A549 (cell line): ENCODE measurements at regions not wholly inside any gene's neighbourhood (a gene's known extent, or its start where the extent isn't known, plus 50 kb on each side); places are given as distances from the start of the nearest gene placed in this dataset.

Experiments used
- ATAC-seq, 2 experiments: fragments of 200-7000 bp in 1 of 2; fragments of >200 bp in 1 of 2; cut with Nextera tagmentation in 1 of 2; cut with Tn5 transposase in 1 of 2; 3 replicates each; pipeline versions ENCODE4 v1.8.0 to v1.9.1; 2018 to 2020; ENCODE audit warnings: mild to moderate bottlenecking in 1 of 2, moderate library complexity in 1 of 2
- CTCF ChIA-PET: fragments of 300-600 bp; sonication (Branson Sonifier 250); formaldehyde crosslinking; extraction: SDS; loops from one replicate; lab custom pipeline; 2021; ENCODE audit warnings: antibody characterized with exemption, inconsistent platforms; lab: Yijun Ruan, JAX
- POLR2A ChIA-PET: fragments of 350-600 bp; formaldehyde crosslinking; extraction: SDS; loops from one replicate; lab custom pipeline; 2021; ENCODE audit warnings: antibody characterized with exemption, inconsistent platforms; lab: Yijun Ruan, JAX
- DNase-seq, 2 experiments: peaks; one replicate each; pipeline versions ENCODE4 v3.0.0 to v3.0.0-alpha.2; 2011 to 2016; ENCODE audit warnings: low read depth in 1 of 2, low spot score in 1 of 2
- FAIRE-seq: peaks from 2 replicates; lab custom pipeline; 2011; peaks lifted over from hg19 to GRCh38; lab: Jason Lieb, UNC
- H3K27ac ChIP-seq, 2 experiments: fragments of >200 bp; sonication (Bioruptor Twin); formaldehyde crosslinking; 3 replicates each; pipeline ENCODE4 v1.5.1; 2016 to 2017
- H3K4me1 ChIP-seq: fragments of >200 bp; sonication (Bioruptor Twin); formaldehyde crosslinking; 3 replicates; pipeline ENCODE4 v1.6.1; 2016
- H3K4me2 ChIP-seq: fragments of >200 bp; sonication (Bioruptor Twin); formaldehyde crosslinking; 3 replicates; pipeline ENCODE4 v1.6.1; 2016
- H3K4me3 ChIP-seq: fragments of >200 bp; sonication (Bioruptor Twin); formaldehyde crosslinking; 3 replicates; pipeline ENCODE4 v1.5.1; 2016
- H3K9me3 ChIP-seq: fragments of >200 bp; sonication (Bioruptor Twin); formaldehyde crosslinking; 3 replicates; pipeline ENCODE4 v1.6.1; 2016
- CBX2 ChIP-seq: fragments of 200-600 bp; sonication (generic); IDR thresholded peaks from 2 replicates; pipeline ENCODE4 v1.6.1; 2016; ENCODE audit warnings: low read depth, mild to moderate bottlenecking, borderline replicate concordance
- CHD4 ChIP-seq: fragments of 200-600 bp; sonication (generic); IDR thresholded peaks from 2 replicates; pipeline ENCODE4 v1.6.1; 2016; ENCODE audit warnings: antibody characterized with exemption, mild to moderate bottlenecking, borderline replicate concordance
- ESRRA ChIP-seq: fragments of 150-350 bp; IDR thresholded peaks from 2 replicates; pipeline ENCODE4 v1.6.1; 2014; ENCODE audit warnings: mild to moderate bottlenecking, low read length, borderline replicate concordance
- FOSB ChIP-seq: fragments of 250-450 bp; sonication (Bioruptor Pico); IDR thresholded peaks from 2 replicates; pipeline ENCODE4 v1.5.0; 2020; ENCODE audit warnings: mild to moderate bottlenecking, moderate library complexity
- FOXS1 ChIP-seq: fragments of 250-450 bp; sonication (Bioruptor Pico); IDR thresholded peaks from 2 replicates; pipeline ENCODE4 v1.5.0; 2020; ENCODE audit warnings: mild to moderate bottlenecking, moderate library complexity
- HEYL ChIP-seq: fragments of 250-450 bp; sonication (Bioruptor Pico); IDR thresholded peaks from 2 replicates; pipeline ENCODE4 v1.8.0; 2021; ENCODE audit warnings: mild to moderate bottlenecking, moderate library complexity
- HOXB5 ChIP-seq: fragments of 250-450 bp; sonication (Bioruptor Pico); IDR thresholded peaks from 2 replicates; pipeline ENCODE4 v1.5.0; 2020; ENCODE audit warnings: mild to moderate bottlenecking, moderate library complexity
- KDM1A ChIP-seq: fragments of 200-600 bp; sonication (generic); IDR thresholded peaks from 2 replicates; pipeline ENCODE4 v1.6.1; 2016; ENCODE audit warnings: low read depth, mild to moderate bottlenecking
- NPAS2 ChIP-seq: fragments of 250-450 bp; sonication (Bioruptor Pico); IDR thresholded peaks from 2 replicates; pipeline ENCODE4 v1.8.0; 2022; ENCODE audit warnings: mild to moderate bottlenecking, moderate library complexity, borderline replicate concordance
- NR3C1 ChIP-seq: fragments of >200 bp; sonication (Bioruptor Twin); formaldehyde crosslinking; IDR thresholded peaks from 3 replicates; pipeline ENCODE4 v1.6.1; 2017
- POLR2AphosphoS2 ChIP-seq: conservative IDR thresholded peaks from 2 replicates; pipeline ENCODE4 v1.6.1; 2012; ENCODE audit warnings: low read length, improper control_type of control experiment, inconsistent platforms
- RAD21 ChIP-seq, 2 experiments: fragments of >200 bp in 1 of 2; sonication (Bioruptor Twin) in 1 of 2; formaldehyde crosslinking in 1 of 2; IDR thresholded peaks in 1 of 2; conservative IDR thresholded peaks in 1 of 2; 2 replicates in 1 of 2; 3 replicates in 1 of 2; pipeline ENCODE4 v1.6.1; 2012 to 2018; ENCODE audit warnings: inconsistent platforms in 1 of 2
- TFCP2L1 ChIP-seq: fragments of 250-450 bp; sonication (Bioruptor Pico); IDR thresholded peaks from 2 replicates; pipeline ENCODE4 v1.5.0; 2021; ENCODE audit warnings: mild to moderate bottlenecking
- TP53 ChIP-seq: fragments of 250-450 bp; sonication (Bioruptor Pico); IDR thresholded peaks from 2 replicates; pipeline ENCODE4 v1.5.0; 2021; ENCODE audit warnings: mild to moderate bottlenecking, moderate library complexity
- ZNF302 ChIP-seq: fragments of 250-450 bp; sonication (Bioruptor Pico); IDR thresholded peaks from 2 replicates; pipeline ENCODE4 v1.9.0; 2021; ENCODE audit warnings: inconsistent platforms, mild to moderate bottlenecking, moderate library complexity
- WGBS: methylation state at CpG from one replicate; pipeline ENCODE4 v1.1.6; 2017; ENCODE audit errors: missing lambda C conversion rate; 5-methylcytosine and 5-hydroxymethylcytosine counted together
- TF ChIP-seq, protein P1 (sequence below): fragments of 450-650 bp; IDR thresholded peaks from 2 replicates; pipeline ENCODE4 v1.6.1; 2014; ENCODE audit warnings: antibody characterized with exemption
- TF ChIP-seq, protein P2 (sequence below): IDR thresholded peaks from 2 replicates; pipeline ENCODE4 v1.6.1; 2012; ENCODE audit warnings: low read depth, borderline replicate concordance
- TF ChIP-seq, protein P3 (sequence below): fragments of 250-450 bp; sonication (Bioruptor Pico); IDR thresholded peaks from 2 replicates; pipeline ENCODE4 v1.5.0; 2021; ENCODE audit warnings: mild to moderate bottlenecking, moderate library complexity, borderline replicate concordance
- TF ChIP-seq, protein P4 (sequence below): fragments of >200 bp; sonication (Bioruptor Twin); formaldehyde crosslinking; IDR thresholded peaks from 3 replicates; pipeline ENCODE4 v1.6.1; 2016

DNA sequence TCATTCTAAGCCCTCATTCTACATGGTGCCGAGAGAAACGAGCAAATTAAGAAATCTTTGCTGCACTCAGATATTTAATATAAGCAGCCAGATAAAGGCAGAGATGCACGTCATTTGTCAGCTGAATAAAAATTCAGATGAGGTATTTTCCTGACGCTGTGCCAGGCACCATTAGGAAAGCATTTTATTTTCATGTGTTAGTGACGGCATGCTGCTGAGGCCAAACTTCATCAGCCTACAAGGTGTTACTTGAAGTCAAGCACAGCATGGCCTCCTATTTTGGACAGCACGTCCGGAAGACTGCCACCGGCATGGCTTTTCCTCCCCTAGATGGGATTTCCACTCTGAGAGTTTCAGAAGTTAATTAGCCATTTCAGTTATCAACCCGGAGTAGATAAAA, 70.3 kb downstream of the IRX3 start (continued):
- TF ChIP-seq RAD21 (conservative IDR thresholded peaks at IDR 0.05 in 1 of 2, IDR thresholded peaks at IDR 0.05 in 1 of 2) (no peak), ZNF302 (CRISPR knock-in tag) (no peak)
- TF ChIP-seq, all 56 proteins: peak for 0

DNA sequence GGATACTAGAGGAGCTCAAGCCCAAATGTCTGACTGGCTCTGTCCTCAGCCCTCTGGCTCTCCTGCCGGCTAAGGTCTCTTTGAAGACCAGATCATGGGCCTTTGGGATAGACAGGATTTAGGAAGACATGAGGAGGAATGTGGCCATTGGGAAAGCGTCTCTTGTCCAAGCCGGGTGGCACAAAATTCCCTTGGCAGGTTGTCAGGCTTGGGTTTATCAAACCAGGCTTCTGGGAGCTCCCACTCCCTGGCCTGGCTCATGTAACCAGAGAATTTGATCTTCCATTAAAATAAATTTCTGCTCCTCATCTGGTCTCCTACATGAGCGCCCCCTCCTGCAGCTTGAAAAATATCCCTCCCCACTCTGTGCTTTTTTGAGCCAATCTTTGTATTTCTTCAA, 71.1 kb downstream of the IRX3 start:
- CTCF ChIA-PET, result interaction anchor here (0.8 kb wide), 1 partner anchor 442 kb away, joined by 3 read pairs; no protein-coding TSS in a partner anchor
- FAIRE-seq (no peak), DNase-seq (no peak), ATAC-seq (no peak)
- no peak overlapping the region for H3K4me2 ChIP-seq
- POLR2A ChIA-PET, result no interaction called here
- no peaks in the 10 kb centered on the region; the same call in 2 of the 3 replicates for H3K9me3 ChIP-seq
- no peaks in the 10 kb centered on the region for H3K4me1 ChIP-seq
- 13% methylated on average over 4 of the region's 4 CpGs for WGBS
- H3K4me3 ChIP-seq, result no peak overlapping the region
- TF ChIP-seq TP53 (CRISPR knock-in tag) (no peak), CBX2 (no peak), POLR2AphosphoS2 (no peak), TFCP2L1 (CRISPR knock-in tag) (no peak), HOXB5 (no peak), ESRRA (no peak), KDM1A (no peak), FOXS1 (CRISPR knock-in tag) (no peak), NPAS2 (CRISPR knock-in tag) (no peak), ZNF302 (CRISPR knock-in tag) (no peak)
- TF ChIP-seq, protein P1, sequence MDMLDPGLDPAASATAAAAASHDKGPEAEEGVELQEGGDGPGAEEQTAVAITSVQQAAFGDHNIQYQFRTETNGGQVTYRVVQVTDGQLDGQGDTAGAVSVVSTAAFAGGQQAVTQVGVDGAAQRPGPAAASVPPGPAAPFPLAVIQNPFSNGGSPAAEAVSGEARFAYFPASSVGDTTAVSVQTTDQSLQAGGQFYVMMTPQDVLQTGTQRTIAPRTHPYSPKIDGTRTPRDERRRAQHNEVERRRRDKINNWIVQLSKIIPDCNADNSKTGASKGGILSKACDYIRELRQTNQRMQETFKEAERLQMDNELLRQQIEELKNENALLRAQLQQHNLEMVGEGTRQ, result no peak
- TF ChIP-seq, protein P2, sequence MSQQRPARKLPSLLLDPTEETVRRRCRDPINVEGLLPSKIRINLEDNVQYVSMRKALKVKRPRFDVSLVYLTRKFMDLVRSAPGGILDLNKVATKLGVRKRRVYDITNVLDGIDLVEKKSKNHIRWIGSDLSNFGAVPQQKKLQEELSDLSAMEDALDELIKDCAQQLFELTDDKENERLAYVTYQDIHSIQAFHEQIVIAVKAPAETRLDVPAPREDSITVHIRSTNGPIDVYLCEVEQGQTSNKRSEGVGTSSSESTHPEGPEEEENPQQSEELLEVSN, result no peak
- TF ChIP-seq, protein P3, sequence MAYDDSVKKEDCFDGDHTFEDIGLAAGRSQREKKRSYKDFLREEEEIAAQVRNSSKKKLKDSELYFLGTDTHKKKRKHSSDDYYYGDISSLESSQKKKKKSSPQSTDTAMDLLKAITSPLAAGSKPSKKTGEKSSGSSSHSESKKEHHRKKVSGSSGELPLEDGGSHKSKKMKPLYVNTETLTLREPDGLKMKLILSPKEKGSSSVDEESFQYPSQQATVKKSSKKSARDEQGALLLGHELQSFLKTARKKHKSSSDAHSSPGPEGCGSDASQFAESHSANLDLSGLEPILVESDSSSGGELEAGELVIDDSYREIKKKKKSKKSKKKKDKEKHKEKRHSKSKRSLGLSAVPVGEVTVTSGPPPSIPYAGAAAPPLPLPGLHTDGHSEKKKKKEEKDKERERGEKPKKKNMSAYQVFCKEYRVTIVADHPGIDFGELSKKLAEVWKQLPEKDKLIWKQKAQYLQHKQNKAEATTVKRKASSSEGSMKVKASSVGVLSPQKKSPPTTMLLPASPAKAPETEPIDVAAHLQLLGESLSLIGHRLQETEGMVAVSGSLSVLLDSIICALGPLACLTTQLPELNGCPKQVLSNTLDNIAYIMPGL (CRISPR knock-in tag), result no peak
- H3K27ac ChIP-seq, result no peak overlapping the region

DNA sequence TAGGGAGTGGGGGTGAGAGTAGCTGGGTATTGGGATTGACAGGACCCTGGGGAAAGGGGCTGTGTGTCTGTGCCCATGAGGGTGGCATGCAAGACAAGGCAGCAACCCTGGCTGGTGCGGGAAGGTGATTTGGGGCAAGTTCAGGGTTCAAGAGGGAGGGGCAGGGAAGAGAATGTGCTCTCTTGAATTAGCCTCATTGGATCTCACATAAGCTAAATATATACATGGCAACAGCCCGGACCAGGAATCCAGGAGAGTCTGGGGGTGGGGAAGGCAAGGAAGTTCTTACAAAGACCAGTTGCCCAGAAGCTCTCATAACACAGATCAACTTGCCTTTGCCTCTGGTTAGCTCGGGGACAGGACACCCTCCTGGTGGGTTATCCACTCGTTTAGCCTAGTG, 73.3 kb downstream of the IRX3 start:
- Histone ChIP-seq H3K4me3 (no peak overlapping the region), H3K27ac (no peak overlapping the region), H3K9me3 (no peaks in the 10 kb centered on the region; the same call in 2 of the 3 replicates), H3K4me2 (no peak overlapping the region), H3K4me1 (no peaks in the 10 kb centered on the region)
- POLR2A ChIA-PET, result no interaction called here
- ATAC-seq (no peak), DNase-seq (no peak), FAIRE-seq (no peak)
- 13% methylated on average over 4 of the region's 4 CpGs for WGBS
- CTCF ChIA-PET, result no interaction called here
- TF ChIP-seq RAD21 (conservative IDR thresholded peaks at IDR 0.05 in 1 of 2, IDR thresholded peaks at IDR 0.05 in 1 of 2), result no peak
- no peak for TF ChIP-seq HOXB5
- TF ChIP-seq NR3C1, result no peak

DNA sequence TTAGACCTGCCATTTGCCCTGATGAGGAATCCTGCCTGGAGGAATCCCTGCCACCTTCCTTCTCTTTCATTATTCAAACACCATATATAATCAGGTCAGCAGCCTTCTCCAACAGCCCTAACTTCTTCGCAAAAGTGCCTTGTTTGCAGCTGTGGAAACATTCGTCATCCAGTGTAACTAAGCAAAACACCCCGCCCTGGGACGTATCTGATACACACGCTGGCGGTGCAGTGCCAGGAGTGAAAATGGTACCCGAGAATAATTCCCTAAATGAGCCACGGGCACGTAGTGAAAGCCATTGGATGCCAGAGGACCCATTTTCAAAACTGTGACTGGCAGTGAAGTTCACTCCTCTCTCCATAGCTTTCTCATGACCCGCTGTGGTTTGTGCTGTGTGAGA, 73.7 kb downstream of the IRX3 start:
- no peak for FAIRE-seq
- no peaks in the 10 kb centered on the region for H3K4me1 ChIP-seq
- 46% methylated on average over 10 of the region's 10 CpGs for WGBS
- ATAC-seq, result no peak
- H3K4me2 ChIP-seq, result 0 out of 3 replicates have a peak overlapping the region, but pooled peaks have one; percentile 17
- no peak overlapping the region for H3K4me3 ChIP-seq
- H3K9me3 ChIP-seq, result no peaks in the 10 kb centered on the region
- CTCF ChIA-PET, result no interaction called here
- TF ChIP-seq CHD4, result no peak
- TF ChIP-seq FOSB (CRISPR knock-in tag), result no peak
- no peak for TF ChIP-seq HEYL (CRISPR knock-in tag)
- TF ChIP-seq, protein P4, sequence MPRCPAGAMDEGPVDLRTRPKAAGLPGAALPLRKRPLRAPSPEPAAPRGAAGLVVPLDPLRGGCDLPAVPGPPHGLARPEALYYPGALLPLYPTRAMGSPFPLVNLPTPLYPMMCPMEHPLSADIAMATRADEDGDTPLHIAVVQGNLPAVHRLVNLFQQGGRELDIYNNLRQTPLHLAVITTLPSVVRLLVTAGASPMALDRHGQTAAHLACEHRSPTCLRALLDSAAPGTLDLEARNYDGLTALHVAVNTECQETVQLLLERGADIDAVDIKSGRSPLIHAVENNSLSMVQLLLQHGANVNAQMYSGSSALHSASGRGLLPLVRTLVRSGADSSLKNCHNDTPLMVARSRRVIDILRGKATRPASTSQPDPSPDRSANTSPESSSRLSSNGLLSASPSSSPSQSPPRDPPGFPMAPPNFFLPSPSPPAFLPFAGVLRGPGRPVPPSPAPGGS, result no peak
- no peak for DNase-seq
- no peak overlapping the region for H3K27ac ChIP-seq
- POLR2A ChIA-PET, result no interaction called here
